HG03521 (cell line): ENCODE measurements at regions not wholly inside any gene's neighbourhood (a gene's known extent, or its start where the extent isn't known, plus 50 kb on each side); places are given as distances from the start of the nearest gene placed in this dataset.
"Not testable (repeated sequence)": the region's sequence is repeated elsewhere in the genome, so short reads cannot be mapped to it uniquely, and the experiment has no call there.

ENCODE experiments used
- ATAC-seq: cut with Tn5 transposase; IDR thresholded peaks from one replicate; pipeline ENCODE4 v1.9.1; 2021; ENCODE audit warnings: mild to moderate bottlenecking, moderate library complexity; ENCODE audit not compliant: unreplicated experiment

GRCh38 chr22:49698616-49699015, 129.1 kb downstream of the BRD1 start:
- not testable (repeated sequence) for ATAC-seq

DNA sequence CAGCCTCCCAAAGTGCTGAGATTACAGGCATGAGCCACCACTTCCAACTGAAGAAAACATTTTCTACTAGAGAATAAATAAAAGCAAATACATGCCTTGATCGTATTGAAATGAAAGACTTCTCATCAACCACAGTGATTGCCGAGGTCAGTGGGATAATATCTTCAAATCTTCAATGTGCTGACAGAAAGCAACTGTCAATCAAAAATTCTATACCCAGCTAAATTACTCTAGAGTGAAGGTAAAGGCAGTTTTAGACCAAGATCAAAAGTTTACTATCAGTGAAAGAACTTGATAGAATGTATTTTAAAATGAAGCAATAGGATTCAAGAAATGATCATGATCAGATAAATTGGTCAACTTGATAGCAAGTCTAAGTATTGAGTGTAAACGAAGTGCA, 130.6 kb downstream of the BRD1 start:
- no peak for ATAC-seq

DNA sequence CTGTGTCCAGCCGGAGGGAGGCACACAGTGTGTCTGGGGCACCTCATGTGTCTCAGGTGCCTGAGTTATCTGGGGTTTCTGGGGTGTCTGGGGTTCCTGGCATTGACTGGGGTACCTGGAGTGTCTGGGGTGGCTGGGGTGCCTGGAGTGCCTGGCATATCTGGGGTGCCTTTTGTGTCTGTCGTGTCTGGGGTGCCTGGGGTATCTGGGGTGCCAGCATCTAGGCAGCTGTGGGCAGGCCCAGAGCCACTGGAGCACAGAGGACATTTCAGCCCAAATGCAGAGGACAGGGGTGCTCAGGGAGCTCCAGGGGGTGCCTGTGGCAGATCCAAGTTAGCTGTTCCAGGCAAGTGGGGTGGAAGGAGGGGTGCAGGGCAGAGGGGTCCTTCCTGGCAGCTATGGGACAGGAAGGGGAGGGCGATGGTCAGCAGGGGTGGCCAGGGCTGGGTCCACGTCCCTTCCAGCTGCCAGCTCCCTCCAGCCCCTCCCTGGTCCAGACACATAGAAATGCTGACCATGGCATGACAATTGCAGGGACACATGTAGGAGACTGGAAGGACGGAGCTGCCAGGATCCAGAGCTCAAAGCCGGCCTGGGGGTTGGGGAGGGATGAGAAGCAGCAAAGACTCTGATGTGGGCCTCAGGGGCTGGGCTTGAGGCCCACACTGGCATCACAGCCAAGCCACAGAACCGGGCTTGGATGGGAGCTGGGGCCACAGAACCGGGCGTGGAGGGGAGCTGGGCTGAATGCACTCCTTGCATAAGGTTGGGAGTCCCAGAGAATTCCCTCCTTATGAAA, 133.0 kb downstream of the BRD1 start:
- ATAC-seq, result no peak

DNA sequence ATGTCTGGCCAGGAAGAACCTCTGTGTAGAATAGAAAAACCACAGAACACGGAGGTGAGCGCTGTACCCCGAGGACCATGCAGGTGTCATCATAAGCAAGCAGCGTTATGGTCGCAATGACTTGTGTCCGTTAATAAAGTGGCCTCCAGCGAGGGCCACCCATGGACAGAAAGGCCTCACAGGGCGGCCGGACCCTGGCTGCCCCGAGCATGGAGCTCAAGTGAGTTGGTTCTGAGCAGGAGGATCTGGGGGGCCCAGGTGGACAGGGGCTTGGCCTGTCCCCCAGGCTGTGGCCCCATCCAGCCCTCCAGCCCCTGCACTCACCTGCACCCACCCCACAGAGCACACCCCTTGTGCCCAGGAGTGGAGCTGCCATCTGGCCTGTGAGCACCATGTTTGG, 133.8 kb downstream of the BRD1 start:
- ATAC-seq, result no peak

DNA sequence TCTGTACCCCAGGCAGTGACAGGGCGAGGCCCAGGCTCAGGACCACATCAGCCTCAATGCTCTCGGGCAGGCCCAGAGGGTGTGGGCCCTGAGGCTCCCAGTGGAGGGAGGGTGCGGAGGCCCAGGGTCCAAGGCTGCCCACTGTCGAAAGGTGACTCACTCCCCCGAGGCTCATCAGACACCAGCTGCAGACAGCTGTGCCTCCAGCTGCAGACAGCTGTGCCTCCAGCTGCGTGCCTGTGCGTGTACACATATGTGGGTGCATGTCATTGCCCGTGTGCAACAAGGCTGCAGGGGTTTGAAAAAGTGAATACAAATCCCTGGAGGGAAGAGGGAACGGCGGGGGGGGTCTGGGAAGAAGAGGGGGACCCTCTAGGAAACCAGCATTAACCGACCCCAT, 134.3 kb downstream of the BRD1 start:
- ATAC-seq, result no peak

DNA sequence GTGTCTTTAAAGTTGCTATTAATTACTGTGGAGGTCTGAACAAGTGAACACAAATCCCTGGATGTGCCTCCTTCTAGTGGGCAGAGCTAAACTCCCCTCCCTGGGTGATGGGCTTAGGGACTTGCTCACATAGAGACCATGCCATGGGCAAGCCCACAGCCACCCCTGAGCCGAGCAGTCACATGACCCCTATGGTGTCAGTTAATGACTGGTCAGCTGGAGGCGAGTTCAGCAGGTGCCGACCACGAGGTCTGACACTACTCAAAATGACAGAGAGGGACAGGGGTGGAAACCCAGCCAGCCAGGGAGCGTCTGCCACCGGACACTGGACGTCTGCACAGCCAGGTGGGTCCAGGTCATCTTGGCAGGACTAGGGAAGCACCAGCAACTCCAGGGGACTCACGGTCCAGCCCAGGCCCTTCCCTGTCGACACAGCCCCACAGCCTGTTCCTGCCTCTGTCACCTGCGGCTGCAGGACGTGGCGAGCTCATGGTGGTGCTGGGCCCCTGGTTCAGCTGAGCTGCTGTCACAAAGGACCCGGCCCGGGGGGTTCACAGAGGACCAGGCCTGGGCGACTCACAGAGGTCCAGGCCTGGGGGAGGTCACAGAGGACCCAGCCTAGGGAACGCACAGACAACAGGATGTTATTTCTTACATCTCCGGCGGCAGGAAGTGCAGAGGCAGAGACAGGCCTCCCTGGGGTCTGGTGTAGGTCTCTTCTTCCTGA, 135.0 kb downstream of the BRD1 start:
- ATAC-seq, result no peak

GRCh38 chr22:49691256-49691655, 136.4 kb downstream of the BRD1 start:
- ATAC-seq, result no peak

GRCh38 chr22:49690454-49690853, 137.2 kb downstream of the BRD1 start:
- ATAC-seq, result no peak

DNA sequence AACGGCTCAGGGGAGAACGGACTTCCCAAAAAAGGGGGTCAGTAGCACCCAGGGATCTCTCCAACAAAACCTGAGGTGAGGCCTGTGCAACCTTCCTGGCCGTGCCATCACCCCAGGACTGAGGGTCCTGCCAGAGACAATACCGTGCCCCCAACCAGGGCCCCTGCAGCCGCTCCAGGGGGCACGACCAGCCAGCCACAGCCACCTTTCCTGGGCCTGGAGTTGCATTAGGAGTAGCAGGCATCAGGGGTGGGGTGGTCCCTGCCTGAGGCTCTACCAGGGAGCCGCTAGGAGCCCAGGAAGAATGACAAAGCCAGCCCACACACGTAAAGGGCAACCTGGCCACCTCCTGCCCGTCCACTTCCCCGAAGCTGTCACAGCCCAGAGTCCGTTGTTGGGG, 137.8 kb downstream of the BRD1 start:
- no peak for ATAC-seq

DNA sequence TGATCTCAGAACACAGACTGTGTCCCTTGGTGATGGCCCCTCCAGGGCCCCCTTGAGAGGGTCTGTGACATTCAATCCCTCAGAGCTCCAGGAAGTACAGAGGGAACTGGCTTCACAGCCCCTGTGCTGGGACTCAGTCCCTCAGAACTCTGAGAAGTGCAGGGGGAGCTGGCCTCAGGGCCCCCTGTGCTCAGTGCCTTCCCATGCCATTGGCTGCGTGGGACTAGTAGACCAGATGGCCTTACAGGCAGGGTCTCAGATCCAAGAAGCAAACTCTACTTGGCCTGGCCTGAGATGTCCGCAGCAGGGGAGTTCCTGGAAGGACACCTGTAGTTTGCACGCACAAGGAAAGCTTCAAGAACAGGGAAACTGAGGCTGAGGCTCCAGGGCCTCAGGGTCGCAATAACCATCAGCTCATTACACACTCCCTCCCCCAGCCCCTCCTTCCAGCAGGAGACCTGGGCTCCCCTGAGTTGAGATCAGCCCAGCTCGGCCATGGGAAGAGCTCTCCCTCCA, 138.4 kb downstream of the BRD1 start:
- no peak for ATAC-seq

DNA sequence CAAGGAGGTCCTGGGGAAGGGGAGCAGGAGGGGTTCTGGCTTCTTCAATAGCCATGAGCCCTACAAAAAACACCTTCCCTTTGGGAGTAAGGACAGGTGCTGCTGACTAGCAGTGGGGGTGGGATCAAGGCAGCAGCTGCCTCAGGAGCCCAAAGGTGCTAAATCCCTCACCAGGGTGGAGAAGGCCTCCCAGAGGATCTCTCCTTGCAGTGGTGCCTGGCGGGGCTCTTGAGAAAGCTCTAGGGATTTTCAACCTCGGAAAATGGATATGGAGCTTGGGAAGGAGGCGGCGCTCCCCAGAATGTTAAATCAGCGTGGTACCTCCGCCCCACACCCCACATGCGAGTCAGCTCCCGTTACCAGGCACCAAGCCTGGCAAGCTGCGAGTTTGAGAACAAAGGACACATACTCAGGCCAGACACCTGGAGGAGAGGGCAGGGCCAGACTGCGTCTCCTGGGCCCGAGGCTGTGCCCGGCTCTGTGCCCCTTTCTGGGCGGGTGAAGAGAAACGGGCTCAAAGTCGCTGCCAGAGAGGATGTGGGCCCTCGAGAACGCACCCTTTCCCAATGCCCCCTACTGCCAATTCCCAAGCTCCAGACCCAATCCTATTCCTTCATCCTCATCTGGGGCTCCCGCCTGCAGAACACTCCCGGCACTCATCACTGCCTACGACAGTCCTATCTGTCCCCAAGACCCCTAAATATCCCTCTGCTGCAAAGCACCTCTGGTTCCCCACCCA, 139.0 kb downstream of the BRD1 start:
- no peak for ATAC-seq

DNA sequence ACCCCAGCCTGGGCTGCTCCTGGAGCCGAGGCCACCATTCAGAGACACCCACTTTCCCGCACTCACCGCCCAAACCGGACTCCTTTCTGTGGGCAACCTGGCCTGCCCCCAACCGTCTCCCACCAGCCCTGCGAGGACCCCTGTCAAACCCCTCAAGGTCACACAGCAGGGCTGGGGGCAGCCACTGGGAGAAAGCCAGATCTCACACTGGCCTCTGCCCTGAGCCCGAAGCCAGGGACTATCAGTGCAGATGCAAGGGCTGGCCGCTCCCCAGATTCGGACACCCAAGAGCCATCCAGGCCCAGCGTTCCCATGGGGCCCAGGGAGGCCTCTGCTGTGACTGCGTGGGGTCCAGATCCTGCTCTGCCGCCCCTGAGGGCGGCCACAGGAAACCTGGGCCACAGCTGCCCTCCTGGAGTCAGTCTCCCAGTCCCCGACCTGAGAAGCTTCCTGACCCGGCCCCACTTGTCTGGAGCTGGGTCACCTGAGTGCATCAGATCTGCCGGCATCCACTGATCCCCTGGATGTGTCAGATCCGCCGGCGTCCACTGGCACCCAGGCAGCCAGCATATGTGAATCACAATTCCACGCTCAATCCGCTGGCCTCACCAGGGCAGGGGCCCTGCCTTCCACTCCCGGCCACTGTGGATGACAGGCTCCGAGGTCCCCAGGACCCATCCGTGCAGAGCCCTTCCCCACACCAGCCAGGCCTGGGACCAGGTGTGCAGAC, 139.7 kb downstream of the BRD1 start:
- no peak for ATAC-seq

DNA sequence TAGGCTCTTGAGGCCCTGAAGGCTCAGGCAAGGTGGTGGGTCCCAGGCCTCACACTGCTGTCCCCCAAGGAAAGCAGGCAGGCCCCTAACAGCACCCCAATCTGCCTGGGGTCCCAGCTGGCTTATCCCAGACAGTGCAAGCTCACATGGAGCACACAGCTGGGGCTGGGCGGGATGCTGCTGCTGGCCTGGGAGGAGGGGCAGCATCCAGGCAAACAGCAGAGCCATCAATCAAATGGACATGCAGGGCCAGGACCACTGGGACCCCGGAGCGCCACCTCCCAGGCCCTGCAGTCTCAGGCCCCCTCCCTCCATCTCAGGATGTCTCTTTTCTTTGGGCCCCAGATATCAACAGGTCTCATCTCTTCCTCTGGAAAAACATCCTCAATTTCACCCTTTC, 140.3 kb downstream of the BRD1 start:
- no peak for ATAC-seq

- no peak for ATAC-seq
Measured at GRCh38 chr22:49686495-49687219, 141.0 kb downstream of the BRD1 start.

- no peak for ATAC-seq
Measured at GRCh38 chr22:49685686-49686085, 142.0 kb downstream of the BRD1 start.

- no peak for ATAC-seq
Measured at GRCh38 chr22:49685116-49685515, 142.6 kb downstream of the BRD1 start.

DNA sequence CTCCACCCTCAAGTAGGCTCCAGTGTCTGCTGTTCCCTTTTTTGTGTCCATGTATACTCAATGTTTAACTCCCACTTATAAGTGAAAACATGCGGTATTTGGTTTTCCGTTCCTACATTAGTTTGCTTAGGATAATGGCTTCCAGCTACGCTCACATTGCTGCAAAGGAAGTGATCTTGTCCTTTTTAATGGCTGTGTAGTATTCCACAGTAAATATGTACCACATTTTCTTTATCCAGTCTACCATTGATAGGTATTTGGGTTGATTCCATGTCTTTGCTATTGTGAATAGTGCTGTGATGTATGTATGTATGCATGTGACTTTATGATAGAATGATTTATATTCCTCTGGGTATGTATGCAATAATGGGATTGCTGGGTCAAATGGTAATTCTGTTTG, 144.6 kb downstream of the BRD1 start:
- ATAC-seq, result no peak

DNA sequence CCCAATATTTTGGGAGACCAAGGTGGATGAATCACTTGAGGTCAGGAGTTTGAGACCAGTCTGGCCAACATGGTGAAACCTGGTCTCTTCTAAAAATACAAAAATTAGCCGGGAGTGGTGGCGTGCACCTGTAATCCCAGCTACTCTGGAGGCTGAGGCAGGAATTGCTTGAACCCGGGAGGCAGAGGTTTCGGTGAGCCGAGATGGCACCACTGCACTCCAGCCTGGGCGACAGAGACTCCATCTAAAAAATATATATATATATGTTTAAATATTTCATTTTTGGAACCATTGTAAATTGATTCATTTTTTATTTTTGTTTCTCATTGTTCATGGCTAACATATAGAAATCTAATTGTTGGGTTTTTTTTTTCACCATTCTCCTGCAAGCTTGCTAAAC, 146.9 kb downstream of the BRD1 start:
- ATAC-seq, result not testable (repeated sequence)

GRCh38 chr22:49678842-49679170, 148.9 kb downstream of the BRD1 start:
- no peak for ATAC-seq

DNA sequence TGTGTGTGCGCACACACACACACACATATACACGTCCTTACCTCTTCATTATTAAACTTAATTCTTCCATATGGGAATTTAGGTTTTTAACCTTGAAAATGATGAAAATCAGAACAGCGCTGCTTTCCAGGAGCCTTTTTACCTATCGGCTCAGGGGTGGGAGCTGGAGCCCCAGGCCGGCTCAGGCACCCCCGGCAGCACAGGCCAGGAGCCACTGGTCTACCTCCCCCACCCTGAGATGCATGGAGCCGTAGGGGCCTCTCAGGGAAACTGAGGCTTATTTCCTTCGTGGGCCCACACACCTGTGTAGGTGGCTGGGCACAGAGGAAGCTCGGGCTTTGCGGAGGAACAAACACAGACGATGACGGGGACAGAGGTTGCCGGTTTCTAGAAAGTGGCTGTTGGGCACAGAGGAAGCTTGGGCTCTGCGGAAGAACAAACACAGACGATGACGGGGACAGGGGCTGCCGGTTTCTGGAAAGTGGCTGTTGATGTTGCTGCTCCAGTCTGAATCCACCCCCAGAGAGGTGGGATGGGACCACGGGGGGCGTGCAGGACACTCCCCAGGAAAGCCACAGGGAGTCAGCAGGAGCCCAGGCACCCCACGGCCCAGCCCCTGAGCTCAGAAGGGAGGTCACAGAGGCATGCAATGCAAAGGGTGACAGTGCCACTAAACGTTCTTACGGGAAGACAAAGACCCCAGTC, 149.4 kb downstream of the BRD1 start:
- no peak for ATAC-seq
